Fibroblast of villous mesenchyme (primary cell): ENCODE measurements at regions not wholly inside any gene's neighbourhood (a gene's known extent, or its start where the extent isn't known, plus 50 kb on each side); places are given as distances from the start of the nearest gene placed in this dataset.

Source experiments
- DNase-seq: peaks from one replicate; pipeline ENCODE4 v3.0.0-alpha.2; 2010; ENCODE audit warnings: low read depth
- H3K4me3 ChIP-seq: 2 replicates; pipeline ENCODE4 v1.5.1; 2011; ENCODE audit warnings: low read depth, mild to moderate bottlenecking, low read length
- CTCF ChIP-seq: IDR thresholded peaks from 2 replicates; pipeline ENCODE4 v1.5.1; 2012; ENCODE audit warnings: low read depth, mild to moderate bottlenecking, low read length; ENCODE audit not compliant: insufficient read depth

GRCh38 chr10:31153692-31154091 is 122.0 kb upstream of the ZNF438 start:
- TF ChIP-seq CTCF, result no peak
- DNase-seq, result no peak
- H3K4me3 ChIP-seq, result no peak overlapping the region

- no peak for TF ChIP-seq CTCF
- DNase-seq, result no peak
- H3K4me3 ChIP-seq, result no peak overlapping the region
These were observed 123.3 kb upstream of the ZNF438 start for GRCh38 chr10:31154996-31155395.

GRCh38 chr10:31157123-31158010 is 125.7 kb upstream of the ZNF438 start:
- no peak overlapping the region for H3K4me3 ChIP-seq
- DNase-seq, result peak; percentile 59
- no peak for TF ChIP-seq CTCF

GRCh38 chr10:31158011-31158658 is 126.5 kb upstream of the ZNF438 start:
- peak; percentile 79 for DNase-seq

GRCh38 chr10:31166606-31167005 is 134.9 kb upstream of the ZNF438 start:
- no peak for TF ChIP-seq CTCF
- no peak for DNase-seq
- no peak overlapping the region for H3K4me3 ChIP-seq

More at GRCh38 chr10:31158011-31158658, 126.5 kb upstream of the ZNF438 start:
- no peak for TF ChIP-seq CTCF
- no peak overlapping the region for H3K4me3 ChIP-seq

- TF ChIP-seq CTCF, result no peak
- H3K4me3 ChIP-seq, result no peak overlapping the region
- DNase-seq, result no peak
These were observed 139.0 kb upstream of the ZNF438 start for GRCh38 chr10:31170636-31171035.
